Esophagus muscularis mucosa (tissue), 3 donors: ENCODE measurements at regions not wholly inside any gene's neighbourhood (a gene's known extent, or its start where the extent isn't known, plus 50 kb on each side); places are given as distances from the start of the nearest gene placed in this dataset.
"Not testable (repeated sequence)": the region's sequence is repeated elsewhere in the genome, so short reads cannot be mapped to it uniquely, and the experiment has no call there.

Source experiments
- POLR2A ChIP-seq: fragments of 450-650 bp; IDR thresholded peaks from one replicate; pipeline ENCODE4 v1.6.1; 2017; ENCODE audit warnings: antibody characterized with exemption, moderate library complexity, mild to moderate bottlenecking, low read depth
- POLR2AphosphoS5 ChIP-seq, 2 donors: sonication (generic); formaldehyde crosslinking; IDR thresholded peaks; one replicate each; pipeline ENCODE4 v1.6.1; 2017; ENCODE audit warnings: antibody characterized with exemption in 2 of 2
- TF ChIP-seq, protein P1 (sequence below), 3 experiments: fragments of 200-600 bp in 2 of 3; fragments of 450-650 bp in 1 of 3; sonication (generic) in 2 of 3; IDR thresholded peaks; one replicate each; pipeline ENCODE4 v1.5.1; 2017 to 2019; ENCODE audit warnings: antibody characterized with exemption in 3 of 3, mild to moderate bottlenecking in 2 of 3, moderate library complexity in 1 of 3

DNA sequence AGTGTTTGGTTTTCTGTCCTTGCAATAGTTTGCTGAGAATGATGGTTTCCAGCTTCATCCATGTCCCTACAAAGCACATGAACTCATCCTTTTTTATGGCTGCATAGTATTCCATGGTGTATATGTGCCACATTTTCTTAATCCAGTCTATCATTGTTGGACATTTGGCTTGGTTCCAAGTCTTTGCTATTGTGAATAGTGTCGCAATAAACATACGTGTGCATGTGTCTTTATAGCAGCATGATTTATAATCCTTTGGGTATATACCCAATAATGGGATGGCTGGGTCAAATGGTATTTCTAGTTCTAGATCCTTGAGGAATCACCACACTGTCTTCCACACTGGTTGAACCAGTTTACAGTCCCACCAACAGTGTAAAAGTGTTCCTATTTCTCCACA, 269.8 kb upstream of the DCN start:
- TF ChIP-seq, protein P1, sequence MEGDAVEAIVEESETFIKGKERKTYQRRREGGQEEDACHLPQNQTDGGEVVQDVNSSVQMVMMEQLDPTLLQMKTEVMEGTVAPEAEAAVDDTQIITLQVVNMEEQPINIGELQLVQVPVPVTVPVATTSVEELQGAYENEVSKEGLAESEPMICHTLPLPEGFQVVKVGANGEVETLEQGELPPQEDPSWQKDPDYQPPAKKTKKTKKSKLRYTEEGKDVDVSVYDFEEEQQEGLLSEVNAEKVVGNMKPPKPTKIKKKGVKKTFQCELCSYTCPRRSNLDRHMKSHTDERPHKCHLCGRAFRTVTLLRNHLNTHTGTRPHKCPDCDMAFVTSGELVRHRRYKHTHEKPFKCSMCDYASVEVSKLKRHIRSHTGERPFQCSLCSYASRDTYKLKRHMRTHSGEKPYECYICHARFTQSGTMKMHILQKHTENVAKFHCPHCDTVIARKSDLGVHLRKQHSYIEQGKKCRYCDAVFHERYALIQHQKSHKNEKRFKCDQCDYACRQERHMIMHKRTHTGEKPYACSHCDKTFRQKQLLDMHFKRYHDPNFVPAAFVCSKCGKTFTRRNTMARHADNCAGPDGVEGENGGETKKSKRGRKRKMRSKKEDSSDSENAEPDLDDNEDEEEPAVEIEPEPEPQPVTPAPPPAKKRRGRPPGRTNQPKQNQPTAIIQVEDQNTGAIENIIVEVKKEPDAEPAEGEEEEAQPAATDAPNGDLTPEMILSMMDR (IDR thresholded peaks at IDR 0.05), result not testable (repeated sequence)
- not testable (repeated sequence) for TF ChIP-seq POLR2A; POLR2AphosphoS5 (IDR thresholded peaks at IDR 0.05)
